ENCODE measurements at regions not wholly inside any gene's neighbourhood (a gene's known extent, or its start where the extent isn't known, plus 50 kb on each side); places are given as distances from the start of the nearest gene placed in this dataset.

- TF ChIP-seq, protein P1, sequence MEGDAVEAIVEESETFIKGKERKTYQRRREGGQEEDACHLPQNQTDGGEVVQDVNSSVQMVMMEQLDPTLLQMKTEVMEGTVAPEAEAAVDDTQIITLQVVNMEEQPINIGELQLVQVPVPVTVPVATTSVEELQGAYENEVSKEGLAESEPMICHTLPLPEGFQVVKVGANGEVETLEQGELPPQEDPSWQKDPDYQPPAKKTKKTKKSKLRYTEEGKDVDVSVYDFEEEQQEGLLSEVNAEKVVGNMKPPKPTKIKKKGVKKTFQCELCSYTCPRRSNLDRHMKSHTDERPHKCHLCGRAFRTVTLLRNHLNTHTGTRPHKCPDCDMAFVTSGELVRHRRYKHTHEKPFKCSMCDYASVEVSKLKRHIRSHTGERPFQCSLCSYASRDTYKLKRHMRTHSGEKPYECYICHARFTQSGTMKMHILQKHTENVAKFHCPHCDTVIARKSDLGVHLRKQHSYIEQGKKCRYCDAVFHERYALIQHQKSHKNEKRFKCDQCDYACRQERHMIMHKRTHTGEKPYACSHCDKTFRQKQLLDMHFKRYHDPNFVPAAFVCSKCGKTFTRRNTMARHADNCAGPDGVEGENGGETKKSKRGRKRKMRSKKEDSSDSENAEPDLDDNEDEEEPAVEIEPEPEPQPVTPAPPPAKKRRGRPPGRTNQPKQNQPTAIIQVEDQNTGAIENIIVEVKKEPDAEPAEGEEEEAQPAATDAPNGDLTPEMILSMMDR (conservative IDR thresholded peaks at IDR 0.05; ENCODE audit: low read depth, low read length) = no peak
- TF ChIP-seq EZH2 (IDR thresholded peaks at IDR 0.05; ENCODE audit: borderline replicate concordance, low read depth, low read length, poor library complexity, severe bottlenecking) = no peak
Measured at GRCh38 chr13:85009447-85009846, 789.8 kb downstream of the SLITRK6 start.
